ENCODE measurements at regions not wholly inside any gene's neighbourhood (a gene's known extent, or its start where the extent isn't known, plus 50 kb on each side); places are given as distances from the start of the nearest gene placed in this dataset.

DNA sequence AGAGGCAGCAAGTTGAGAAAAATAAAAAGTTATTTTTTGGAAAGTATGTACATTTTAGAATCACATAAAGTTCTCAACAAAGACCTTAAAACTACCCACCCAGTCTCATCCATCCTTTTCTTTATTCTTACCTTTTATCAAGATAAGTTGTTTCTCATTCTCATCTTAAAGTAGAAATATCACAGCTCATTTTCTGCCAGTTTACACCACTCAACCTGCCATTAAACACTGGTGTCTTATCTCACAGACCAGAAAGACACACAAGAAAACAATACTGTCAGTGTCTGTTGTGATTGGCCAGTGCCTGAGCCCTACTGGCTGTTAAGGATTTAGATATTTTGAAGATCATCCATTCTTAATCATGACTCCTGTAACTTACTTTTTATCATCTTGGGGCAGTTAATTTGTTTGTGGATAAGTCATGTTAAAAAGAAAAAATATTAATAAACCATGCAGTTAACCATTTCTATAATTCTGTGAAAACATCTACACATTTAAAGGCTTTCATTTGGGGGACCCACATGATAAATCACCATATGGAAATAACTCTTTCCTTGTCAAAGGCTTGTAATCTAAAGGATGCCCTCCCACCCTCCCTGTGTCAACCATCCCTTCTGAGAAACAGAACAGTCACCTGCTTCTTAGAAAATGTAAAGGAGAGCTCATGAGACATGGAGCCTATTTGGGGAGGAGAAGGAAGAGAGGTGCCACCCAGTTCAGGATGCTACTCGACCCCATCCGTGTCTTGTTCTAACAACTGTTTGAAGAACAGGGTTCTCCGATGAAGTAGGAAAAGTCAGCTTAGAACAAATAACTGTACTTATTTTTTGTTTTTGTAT is 897.2 kb upstream of the INTU start:
- H3K27ac Mint-ChIP-seq: no peak overlapping the region
- Histone ChIP-seq H3K9me3 (ENCODE audit: control extremely low read depth in 1 of 3, control insufficient read depth in 2 of 3, insufficient read depth in 1 of 3, low read length in 2 of 3) (no peaks in the 10 kb centered on the region), H3K9ac (ENCODE audit: low read length) (no peak overlapping the region), H3K27me3 (replicated peaks in 1 of 4; ENCODE audit: control extremely low read depth in 1 of 4, control insufficient read depth in 3 of 4, insufficient read depth in 4 of 4, low read length in 3 of 4) (no peaks in the 10 kb centered on the region), H3K4me1 (ENCODE audit: control insufficient read depth in 2 of 2, insufficient read depth in 2 of 2, low read length in 2 of 2) (no peaks in the 10 kb centered on the region), H3K79me2 (ENCODE audit: control insufficient read depth, insufficient read depth, low read length) (no peaks in the 10 kb centered on the region), H3K4me3 (ENCODE audit: control extremely low read depth in 1 of 5, extremely low read depth in 1 of 5, insufficient read depth in 1 of 5, low read depth in 2 of 5, low read length in 4 of 5) (no peak overlapping the region), H3K27ac (ENCODE audit: low read length in 2 of 2) (no peak overlapping the region), H2AFZ (ENCODE audit: insufficient read depth, low read depth, low read length, poor library complexity, severe bottlenecking) (no peak overlapping the region), H4K20me1 (ENCODE audit: control insufficient read depth, insufficient read depth, low read length, poor library complexity, severe bottlenecking) (no peaks in the 10 kb centered on the region), H3K36me3 (replicated peaks in 1 of 2; ENCODE audit: control extremely low read depth in 1 of 2, control insufficient read depth in 1 of 2, extremely low read depth in 1 of 2, insufficient read depth in 2 of 2, low read length in 1 of 2) (no peaks in the 10 kb centered on the region), H3K4me2 (replicated peaks; ENCODE audit: low read depth, low read length, poor library complexity, severe bottlenecking) (no peak overlapping the region)
- ChIA-PET POLR2A (no interaction called here), CTCF (no interaction called here)
- H3K4me3 Mint-ChIP-seq: no peak overlapping the region
- intact Hi-C loops (cut with micrococcal nuclease): no loop called here
- TF ChIP-seq, protein P1, sequence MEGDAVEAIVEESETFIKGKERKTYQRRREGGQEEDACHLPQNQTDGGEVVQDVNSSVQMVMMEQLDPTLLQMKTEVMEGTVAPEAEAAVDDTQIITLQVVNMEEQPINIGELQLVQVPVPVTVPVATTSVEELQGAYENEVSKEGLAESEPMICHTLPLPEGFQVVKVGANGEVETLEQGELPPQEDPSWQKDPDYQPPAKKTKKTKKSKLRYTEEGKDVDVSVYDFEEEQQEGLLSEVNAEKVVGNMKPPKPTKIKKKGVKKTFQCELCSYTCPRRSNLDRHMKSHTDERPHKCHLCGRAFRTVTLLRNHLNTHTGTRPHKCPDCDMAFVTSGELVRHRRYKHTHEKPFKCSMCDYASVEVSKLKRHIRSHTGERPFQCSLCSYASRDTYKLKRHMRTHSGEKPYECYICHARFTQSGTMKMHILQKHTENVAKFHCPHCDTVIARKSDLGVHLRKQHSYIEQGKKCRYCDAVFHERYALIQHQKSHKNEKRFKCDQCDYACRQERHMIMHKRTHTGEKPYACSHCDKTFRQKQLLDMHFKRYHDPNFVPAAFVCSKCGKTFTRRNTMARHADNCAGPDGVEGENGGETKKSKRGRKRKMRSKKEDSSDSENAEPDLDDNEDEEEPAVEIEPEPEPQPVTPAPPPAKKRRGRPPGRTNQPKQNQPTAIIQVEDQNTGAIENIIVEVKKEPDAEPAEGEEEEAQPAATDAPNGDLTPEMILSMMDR (IDR thresholded peaks at IDR 0.05): no peak
- TF ChIP-seq EZH2 (IDR thresholded peaks at IDR 0.05; ENCODE audit: borderline replicate concordance, insufficient read depth, low read depth, low read length, poor library complexity, severe bottlenecking): no peak
- H3K27me3 Mint-ChIP-seq: no peaks in the 10 kb centered on the region
- no peaks in the 10 kb centered on the region for H3K4me1 Mint-ChIP-seq
- H3K9me3 Mint-ChIP-seq (ENCODE audit: insufficient read depth): peaks cover 2% of the 10 kb centered on the region
- DNase-seq (no peak), ATAC-seq (ENCODE audit: low read depth) (no peak)
- no CpG with 5 or more reads among the region's 3 CpGs for WGBS (ENCODE audit: insufficient coverage)

DNA sequence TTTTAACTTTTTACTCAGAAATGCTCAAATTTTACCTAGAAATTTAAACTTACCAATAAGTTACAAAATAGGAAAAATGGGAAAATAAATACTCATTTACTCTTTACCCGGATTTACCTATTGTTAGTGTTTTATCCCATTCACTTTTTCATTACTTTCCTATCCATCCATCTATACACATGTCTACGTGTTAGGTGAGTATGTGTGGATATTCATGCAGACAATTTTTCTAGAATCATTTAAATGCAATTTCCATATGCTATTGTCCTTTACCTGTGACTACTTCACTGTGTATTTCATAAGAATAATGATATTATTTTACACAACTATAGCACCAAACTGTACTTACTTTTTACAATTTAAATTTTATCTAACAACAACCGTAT is 896.6 kb upstream of the INTU start:
- TF ChIP-seq, protein P1 (IDR thresholded peaks at IDR 0.05): no peak
- no peak for TF ChIP-seq EZH2 (IDR thresholded peaks at IDR 0.05; ENCODE audit: borderline replicate concordance, insufficient read depth, low read depth, low read length, poor library complexity, severe bottlenecking)
- Histone ChIP-seq H2AFZ (ENCODE audit: insufficient read depth, low read depth, low read length, poor library complexity, severe bottlenecking) (no peak overlapping the region), H3K27ac (ENCODE audit: low read length in 2 of 2) (no peak overlapping the region), H4K20me1 (ENCODE audit: control insufficient read depth, insufficient read depth, low read length, poor library complexity, severe bottlenecking) (no peaks in the 10 kb centered on the region), H3K4me1 (ENCODE audit: control insufficient read depth in 2 of 2, insufficient read depth in 2 of 2, low read length in 2 of 2) (no peaks in the 10 kb centered on the region), H3K9ac (ENCODE audit: low read length) (no peak overlapping the region), H3K27me3 (replicated peaks in 1 of 4; ENCODE audit: control extremely low read depth in 1 of 4, control insufficient read depth in 3 of 4, insufficient read depth in 4 of 4, low read length in 3 of 4) (no peaks in the 10 kb centered on the region), H3K4me3 (ENCODE audit: control extremely low read depth in 1 of 5, extremely low read depth in 1 of 5, insufficient read depth in 1 of 5, low read depth in 2 of 5, low read length in 4 of 5) (no peak overlapping the region), H3K9me3 (ENCODE audit: control extremely low read depth in 1 of 3, control insufficient read depth in 2 of 3, insufficient read depth in 1 of 3, low read length in 2 of 3) (no peaks in the 10 kb centered on the region), H3K36me3 (replicated peaks in 1 of 2; ENCODE audit: control extremely low read depth in 1 of 2, control insufficient read depth in 1 of 2, extremely low read depth in 1 of 2, insufficient read depth in 2 of 2, low read length in 1 of 2) (no peaks in the 10 kb centered on the region), H3K79me2 (ENCODE audit: control insufficient read depth, insufficient read depth, low read length) (no peaks in the 10 kb centered on the region), H3K4me2 (replicated peaks; ENCODE audit: low read depth, low read length, poor library complexity, severe bottlenecking) (no peak overlapping the region)
- intact Hi-C loops (cut with micrococcal nuclease): no loop called here
- ChIA-PET POLR2A (no interaction called here), CTCF (no interaction called here)
- H3K9me3 Mint-ChIP-seq (ENCODE audit: insufficient read depth): peaks cover 2% of the 10 kb centered on the region
- ATAC-seq (ENCODE audit: low read depth) (no peak), DNase-seq (no peak)
- WGBS (ENCODE audit: insufficient coverage): 80% methylated on average over 1 of the region's 3 CpGs
- no peaks in the 10 kb centered on the region for H3K27me3 Mint-ChIP-seq
- H3K27ac Mint-ChIP-seq: no peak overlapping the region
- H3K4me1 Mint-ChIP-seq: no peaks in the 10 kb centered on the region
- no peak overlapping the region for H3K4me3 Mint-ChIP-seq

Measured in B cell (primary cell).